GM19438 (cell line): ENCODE measurements at regions not wholly inside any gene's neighbourhood (a gene's known extent, or its start where the extent isn't known, plus 50 kb on each side); places are given as distances from the start of the nearest gene placed in this dataset.
"Not testable (repeated sequence)": the region's sequence is repeated elsewhere in the genome, so short reads cannot be mapped to it uniquely, and the experiment has no call there.

Experiments used
- ATAC-seq: cut with Tn5 transposase; IDR thresholded peaks from one replicate; pipeline ENCODE4 v1.9.1; 2021; ENCODE audit warnings: low read depth; ENCODE audit not compliant: unreplicated experiment

GRCh38 chr13:24563087-24563486 is 50.5 kb upstream of the PARP4 start:
- no peak for ATAC-seq

GRCh38 chr13:24563971-24564370 is 51.4 kb upstream of the PARP4 start:
- not testable (repeated sequence) for ATAC-seq

- no peak for ATAC-seq
Observed at GRCh38 chr13:24564881-24565280, 52.3 kb upstream of the PARP4 start.

DNA sequence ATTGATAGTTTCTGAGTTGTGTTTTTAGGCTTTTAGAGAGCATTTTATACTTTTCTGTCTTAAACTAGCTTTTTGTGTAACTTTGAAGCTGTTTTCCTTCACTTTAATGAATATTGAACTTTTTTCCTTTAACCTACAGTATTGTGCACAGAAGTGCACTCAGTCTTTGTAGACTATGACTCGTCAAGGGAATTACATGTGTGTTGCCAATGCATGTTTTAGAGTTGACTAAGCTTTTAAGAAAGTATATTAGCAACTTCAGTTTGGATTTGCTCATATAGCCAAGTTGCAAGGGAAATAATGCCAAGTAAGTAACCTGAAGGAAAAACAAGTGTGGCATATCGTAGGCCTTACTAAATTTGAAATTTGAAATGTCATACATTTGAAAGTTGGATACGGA is 55.0 kb upstream of the PARP4 start:
- ATAC-seq, result not testable (repeated sequence)

DNA sequence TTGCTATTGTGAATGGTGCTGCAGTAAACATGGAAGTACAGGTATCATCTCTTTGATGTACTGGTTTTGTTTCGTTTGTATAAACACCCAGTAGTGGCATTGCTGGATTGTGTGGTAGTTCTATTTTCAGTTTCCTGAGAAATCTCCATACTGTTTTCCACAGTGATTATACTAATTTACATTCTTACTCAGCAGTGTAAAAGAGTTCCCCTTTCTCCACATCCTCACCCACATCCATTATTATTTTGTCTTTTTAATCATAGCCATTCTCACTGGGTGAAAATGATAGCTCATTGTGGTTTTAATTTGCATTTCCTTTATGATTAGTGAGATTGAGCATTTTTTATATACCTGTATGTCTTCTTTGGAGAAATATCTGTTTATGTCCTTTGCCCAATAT is 62.3 kb upstream of the PARP4 start:
- ATAC-seq, result no peak

- ATAC-seq, result not testable (repeated sequence)
Observed at GRCh38 chr13:24580315-24580714, 67.7 kb upstream of the PARP4 start.

DNA sequence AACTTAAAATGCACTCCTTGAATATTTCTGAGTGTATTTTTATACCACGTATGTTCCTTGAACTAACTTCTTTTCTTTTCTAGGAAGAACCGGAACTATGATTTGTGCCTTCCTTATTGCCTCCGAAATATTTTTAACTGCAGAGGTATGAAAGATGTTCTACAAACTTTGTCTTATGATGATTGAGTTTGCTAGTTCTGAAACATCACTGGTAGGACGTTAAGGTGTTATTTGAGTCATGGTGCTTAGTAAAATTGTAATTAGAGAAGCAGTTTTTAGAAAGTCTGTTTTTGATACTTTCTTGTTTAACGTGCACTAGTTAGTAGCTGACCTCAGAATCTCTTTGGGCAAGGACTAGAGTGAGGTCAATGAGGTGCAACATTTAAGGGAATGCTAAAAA is 69.0 kb upstream of the PARP4 start:
- not testable (repeated sequence) for ATAC-seq

DNA sequence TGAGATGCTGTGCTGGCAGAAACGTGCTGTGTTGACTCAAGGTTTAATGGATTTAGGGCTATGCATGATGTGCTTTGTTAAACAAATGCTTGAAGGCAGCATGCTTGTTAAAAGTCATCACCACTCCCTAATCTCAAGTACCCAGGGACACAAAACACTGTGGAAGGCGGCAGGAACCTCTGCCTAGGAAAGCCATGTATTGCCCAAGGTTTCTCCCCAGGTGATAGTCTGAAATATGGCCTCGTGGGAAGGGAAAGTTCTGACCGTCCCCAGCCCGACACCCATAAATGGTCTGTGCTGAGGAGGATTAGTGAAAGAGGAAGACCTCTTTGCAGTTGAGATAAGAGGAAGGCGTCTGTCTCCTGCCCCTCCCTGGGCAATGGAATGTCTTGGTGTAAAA is 79.1 kb upstream of the PARP4 start:
- not testable (repeated sequence) for ATAC-seq

DNA sequence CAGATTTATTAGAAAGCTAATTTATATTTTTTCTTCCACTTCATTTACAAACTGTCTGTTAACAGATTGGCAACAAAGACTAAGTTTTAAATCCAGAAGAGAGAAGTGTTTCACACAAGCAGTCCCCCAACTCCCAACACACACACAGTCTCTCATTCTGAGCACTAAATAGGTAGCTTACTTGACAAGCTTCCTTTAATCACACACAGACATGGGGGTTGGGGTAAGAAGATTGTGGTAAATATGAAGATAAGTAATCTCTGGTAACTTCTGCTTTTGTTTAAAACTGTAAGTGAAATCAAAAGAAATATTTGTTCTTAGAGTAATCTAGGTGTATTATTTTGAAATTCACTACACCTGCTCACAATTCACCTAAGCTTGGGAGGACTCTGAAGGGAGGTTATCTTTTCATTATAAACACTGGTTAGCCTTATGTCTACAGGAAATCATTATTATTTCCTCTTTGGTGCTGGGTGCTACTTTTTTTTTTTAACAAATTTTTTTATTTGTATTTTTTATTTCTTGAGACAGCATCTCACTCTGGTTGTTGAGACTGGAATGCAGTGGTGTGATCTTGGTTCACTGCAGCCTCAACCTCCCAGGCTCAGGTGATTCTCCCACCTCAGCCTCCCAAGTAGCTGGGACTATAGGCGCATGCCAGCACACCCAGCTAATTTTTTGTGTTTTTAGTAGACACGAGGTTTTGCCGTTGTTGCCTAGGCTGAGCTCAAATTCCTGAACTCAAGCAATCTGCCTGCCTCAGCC is 82.1 kb upstream of the ATP12A start:
- not testable (repeated sequence) for ATAC-seq

DNA sequence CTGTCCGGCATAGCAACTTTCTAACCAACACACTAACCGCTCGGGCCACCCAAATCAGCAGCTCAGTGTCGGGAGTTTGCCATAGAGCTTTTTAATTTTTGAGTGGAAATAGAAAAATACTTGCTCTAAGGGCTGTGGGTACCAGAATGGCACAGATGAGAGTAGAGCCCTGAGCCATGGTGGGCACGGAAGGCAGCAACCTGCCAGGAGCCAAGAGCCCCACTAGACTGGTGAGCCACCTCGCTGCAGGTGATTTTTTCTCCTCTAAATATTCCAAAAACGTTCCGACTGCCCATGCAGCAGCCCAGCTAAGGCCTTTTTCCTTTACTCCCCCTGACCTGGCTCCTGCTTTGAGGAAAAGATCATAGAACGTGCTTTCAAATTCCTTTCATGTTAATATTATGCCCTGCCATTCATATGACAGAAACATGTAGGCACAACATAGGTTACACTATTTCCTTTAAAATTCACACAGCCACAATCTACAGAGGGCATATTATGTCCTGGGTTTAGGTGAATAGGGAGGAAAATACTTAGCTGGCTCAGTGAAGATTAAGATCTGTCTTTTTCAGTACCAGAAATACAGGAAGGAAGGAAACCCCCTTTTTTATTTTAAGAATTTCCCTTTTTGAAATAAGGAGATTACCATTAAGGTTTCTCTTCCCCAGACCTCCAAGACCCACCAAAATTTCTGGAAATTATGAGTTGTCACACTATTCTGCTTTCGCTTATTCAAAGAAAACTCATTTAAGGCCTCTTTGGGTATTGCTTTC is 81.0 kb upstream of the ATP12A start:
- not testable (repeated sequence) for ATAC-seq

- ATAC-seq, result no peak
Observed at GRCh38 chr13:24605923-24606372, 74.3 kb upstream of the ATP12A start.

- ATAC-seq, result no peak
Observed at GRCh38 chr13:24606486-24607170, 73.6 kb upstream of the ATP12A start.

GRCh38 chr13:24610956-24611355 is 69.3 kb upstream of the ATP12A start:
- ATAC-seq, result no peak

- ATAC-seq, result no peak
Observed at GRCh38 chr13:24612726-24613125, 67.5 kb upstream of the ATP12A start.

DNA sequence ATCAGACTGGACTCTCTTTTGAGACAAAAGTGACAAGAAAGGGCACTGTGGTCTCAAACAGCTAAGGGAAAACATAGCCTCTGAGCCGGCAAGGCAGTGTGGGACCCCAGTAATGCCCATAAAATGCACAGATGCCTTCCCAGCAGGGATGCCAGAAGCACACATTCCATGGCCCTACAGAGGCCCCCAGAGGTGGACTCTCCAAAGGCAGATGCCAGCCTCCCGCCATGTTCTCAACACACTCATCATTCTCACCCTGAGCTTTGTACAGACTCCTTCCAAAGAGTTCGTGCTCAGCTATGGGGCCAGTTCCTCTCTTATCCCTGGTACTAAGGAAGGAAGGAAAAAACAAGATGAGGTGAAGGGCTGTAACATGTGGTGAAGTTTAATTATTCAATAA is 67.1 kb upstream of the ATP12A start:
- ATAC-seq, result no peak

DNA sequence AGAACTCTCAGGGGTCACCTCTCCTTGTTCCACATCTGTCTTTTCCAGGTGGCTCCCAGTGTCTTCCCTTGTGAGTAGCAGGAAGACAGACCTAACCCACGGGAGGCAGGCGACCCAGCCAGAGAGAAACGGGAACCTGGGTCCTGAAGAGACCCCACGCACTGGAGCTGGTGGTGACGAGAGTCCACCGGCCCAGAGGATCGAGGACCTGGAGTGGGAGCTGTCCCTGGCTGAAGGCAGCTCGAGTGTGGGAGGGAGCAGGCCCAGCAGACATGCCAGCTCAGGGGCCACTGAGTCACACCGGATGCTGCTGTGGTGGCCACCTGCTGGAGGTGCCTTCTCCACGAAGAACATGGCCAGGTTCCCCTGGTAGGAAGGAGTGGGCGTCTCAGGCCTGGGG is 66.5 kb upstream of the ATP12A start:
- ATAC-seq, result no peak

DNA sequence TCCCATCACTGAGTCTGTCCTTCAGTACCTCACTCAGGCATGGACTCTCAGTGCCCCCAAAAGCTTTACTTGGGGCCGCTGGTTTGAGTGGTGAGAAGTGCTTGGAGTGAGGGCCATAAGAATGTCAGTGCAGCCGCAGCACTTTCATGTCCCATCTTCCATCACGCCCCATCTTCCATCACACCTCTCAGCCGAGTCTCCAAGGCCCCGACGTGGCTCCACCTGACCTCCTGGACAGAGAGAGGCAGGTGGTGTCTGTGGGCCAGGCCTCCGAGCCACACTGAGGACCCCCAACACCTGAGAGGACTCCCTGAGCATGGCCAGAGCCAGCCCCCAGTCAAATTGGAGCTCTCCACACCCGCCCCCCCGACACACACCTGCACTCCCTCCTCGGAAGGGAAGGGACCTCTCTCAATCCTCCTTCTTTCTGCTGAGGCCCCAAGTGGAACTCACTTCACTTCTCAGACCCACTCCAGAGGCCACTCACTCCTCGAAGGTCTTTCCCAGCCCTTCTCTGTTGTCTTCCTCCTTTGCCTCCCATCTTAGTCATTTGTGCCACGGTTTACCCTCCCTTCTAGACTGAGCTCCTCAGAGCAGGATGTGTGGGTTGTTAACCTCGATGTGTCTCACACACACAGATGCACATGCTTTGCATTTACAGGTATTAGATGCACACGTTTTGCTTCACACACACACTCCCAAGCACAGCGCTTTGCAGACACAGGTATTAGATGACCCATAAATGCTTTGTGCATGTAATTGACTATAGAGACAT is 65.7 kb upstream of the ATP12A start:
- ATAC-seq, result no peak

DNA sequence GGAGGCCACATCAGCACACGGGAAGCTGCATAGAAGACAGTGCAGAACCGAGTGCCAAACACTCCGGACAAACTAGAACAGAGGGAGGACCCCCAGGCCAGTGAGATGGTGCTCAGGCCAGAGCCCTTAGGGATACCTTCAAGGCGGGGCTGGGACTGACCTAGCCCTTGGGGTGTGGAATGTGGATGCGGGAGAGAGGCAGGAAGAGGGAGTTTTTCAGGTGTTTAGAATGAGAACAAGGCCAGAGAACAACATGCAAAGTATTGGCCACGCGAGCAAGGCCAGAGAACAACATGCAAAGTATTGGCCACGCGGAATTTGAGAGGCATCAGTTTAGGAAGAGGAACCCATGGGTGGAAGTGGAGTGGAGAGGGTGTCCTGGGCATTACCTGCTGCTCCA is 65.1 kb upstream of the ATP12A start:
- no peak for ATAC-seq

DNA sequence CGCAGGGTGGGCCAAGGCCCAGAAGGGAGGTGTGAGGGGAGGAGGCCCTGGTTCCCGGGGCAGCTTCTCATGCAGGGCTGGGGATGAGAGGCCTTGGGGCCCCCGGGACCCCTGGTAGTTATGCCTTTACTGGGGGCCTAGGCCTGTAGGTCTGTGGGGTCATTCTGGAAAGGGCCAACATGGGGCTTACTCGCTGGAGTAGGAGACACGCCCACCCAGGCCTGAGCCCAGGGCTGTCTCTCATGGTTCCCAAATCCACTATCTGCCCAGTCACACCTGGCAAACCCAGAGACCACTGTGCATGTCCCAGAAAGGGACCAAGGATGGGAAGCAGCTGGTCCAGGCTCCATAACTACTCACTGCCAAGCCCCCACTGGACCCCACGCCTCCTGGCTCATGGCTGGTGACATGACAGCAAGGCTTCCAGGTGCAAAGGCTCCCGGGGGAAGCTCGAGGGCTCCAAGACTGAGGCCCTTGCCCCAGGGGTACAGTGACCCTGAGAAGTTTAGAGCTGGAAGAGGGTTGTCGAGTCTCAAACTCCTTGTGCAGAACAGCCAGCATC is 64.2 kb upstream of the ATP12A start:
- no peak for ATAC-seq

DNA sequence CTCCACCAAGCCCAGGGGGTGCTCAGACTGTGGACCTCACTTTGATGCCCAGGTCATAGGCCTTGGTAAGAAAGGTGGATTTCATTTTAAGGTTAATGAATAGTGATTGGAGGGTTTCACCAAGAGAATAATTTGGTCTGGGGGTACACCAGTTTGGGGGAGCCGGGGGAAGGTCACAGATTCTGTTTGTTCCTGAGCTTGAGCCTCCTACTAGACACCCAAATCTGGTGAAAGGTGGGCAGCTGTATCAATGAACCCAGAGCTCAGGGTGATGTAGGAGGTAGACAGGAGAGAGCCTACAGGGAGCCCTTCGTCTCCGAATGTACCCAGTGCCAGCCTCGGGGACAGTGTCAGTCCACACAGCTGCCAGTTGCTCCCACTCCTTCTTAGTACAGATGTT is 63.7 kb upstream of the ATP12A start:
- no peak for ATAC-seq
